ENCODE measurements at regions not wholly inside any gene's neighbourhood (a gene's known extent, or its start where the extent isn't known, plus 50 kb on each side); places are given as distances from the start of the nearest gene placed in this dataset.

GRCh38 chr6:49284180-49284579 is 178.9 kb downstream of the MMUT start:
- TF ChIP-seq, protein P1, sequence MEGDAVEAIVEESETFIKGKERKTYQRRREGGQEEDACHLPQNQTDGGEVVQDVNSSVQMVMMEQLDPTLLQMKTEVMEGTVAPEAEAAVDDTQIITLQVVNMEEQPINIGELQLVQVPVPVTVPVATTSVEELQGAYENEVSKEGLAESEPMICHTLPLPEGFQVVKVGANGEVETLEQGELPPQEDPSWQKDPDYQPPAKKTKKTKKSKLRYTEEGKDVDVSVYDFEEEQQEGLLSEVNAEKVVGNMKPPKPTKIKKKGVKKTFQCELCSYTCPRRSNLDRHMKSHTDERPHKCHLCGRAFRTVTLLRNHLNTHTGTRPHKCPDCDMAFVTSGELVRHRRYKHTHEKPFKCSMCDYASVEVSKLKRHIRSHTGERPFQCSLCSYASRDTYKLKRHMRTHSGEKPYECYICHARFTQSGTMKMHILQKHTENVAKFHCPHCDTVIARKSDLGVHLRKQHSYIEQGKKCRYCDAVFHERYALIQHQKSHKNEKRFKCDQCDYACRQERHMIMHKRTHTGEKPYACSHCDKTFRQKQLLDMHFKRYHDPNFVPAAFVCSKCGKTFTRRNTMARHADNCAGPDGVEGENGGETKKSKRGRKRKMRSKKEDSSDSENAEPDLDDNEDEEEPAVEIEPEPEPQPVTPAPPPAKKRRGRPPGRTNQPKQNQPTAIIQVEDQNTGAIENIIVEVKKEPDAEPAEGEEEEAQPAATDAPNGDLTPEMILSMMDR (IDR thresholded peaks at IDR 0.05; ENCODE audit: insufficient read depth, low read length, poor library complexity, severe bottlenecking) = no peak
- no peak for TF ChIP-seq EZH2phosphoT487 (conservative IDR thresholded peaks at IDR 0.05; ENCODE audit: low read length)
